ENCODE measurements at regions not wholly inside any gene's neighbourhood (a gene's known extent, or its start where the extent isn't known, plus 50 kb on each side); places are given as distances from the start of the nearest gene placed in this dataset.

- DNase-seq (ENCODE audit: low read depth in 2 of 2): no peak
Measured at GRCh38 chr1:221849110-221849509, 107.2 kb upstream of the DUSP10 start.

GRCh38 chr1:221847676-221848075, 105.8 kb upstream of the DUSP10 start:
- DNase-seq (ENCODE audit: low read depth in 2 of 2): no peak

- DNase-seq (ENCODE audit: low read depth in 2 of 2): peak in 1 of 2 experiments; percentile 35
Measured at GRCh38 chr1:221845650-221846371, 103.9 kb upstream of the DUSP10 start.

GRCh38 chr1:221841983-221842335, 100.1 kb upstream of the DUSP10 start:
- DNase-seq (ENCODE audit: low read depth in 2 of 2): no peak

- DNase-seq (ENCODE audit: low read depth in 2 of 2): peak in 1 of 2 experiments; percentile 42
Measured at GRCh38 chr1:221841251-221841982, 99.5 kb upstream of the DUSP10 start.

- no peak for DNase-seq (ENCODE audit: low read depth in 2 of 2)
Measured at GRCh38 chr1:221840511-221841243, 98.8 kb upstream of the DUSP10 start.

GRCh38 chr1:221839782-221840395, 98.0 kb upstream of the DUSP10 start:
- DNase-seq (ENCODE audit: low read depth in 2 of 2): no peak

- no peak for DNase-seq (ENCODE audit: low read depth in 2 of 2)
Measured at GRCh38 chr1:221839321-221839720, 97.4 kb upstream of the DUSP10 start.

GRCh38 chr1:221837896-221838295, 96.0 kb upstream of the DUSP10 start:
- DNase-seq (ENCODE audit: low read depth in 2 of 2): no peak

- DNase-seq (ENCODE audit: low read depth in 2 of 2): no peak
Measured at GRCh38 chr1:221834698-221835513, 93.0 kb upstream of the DUSP10 start.

GRCh38 chr1:221832617-221833016, 90.7 kb upstream of the DUSP10 start:
- no peak for DNase-seq (ENCODE audit: low read depth in 2 of 2)

- no peak for DNase-seq (ENCODE audit: low read depth in 2 of 2)
Measured at GRCh38 chr1:221832151-221832550, 90.3 kb upstream of the DUSP10 start.

GRCh38 chr1:221829327-221830015, 87.6 kb upstream of the DUSP10 start:
- DNase-seq (ENCODE audit: low read depth in 2 of 2): peak; percentile 79 to 83

- no peak for DNase-seq (ENCODE audit: low read depth in 2 of 2)
Measured at GRCh38 chr1:221827307-221827642, 85.4 kb upstream of the DUSP10 start.

GRCh38 chr1:221824909-221825308, 83.0 kb upstream of the DUSP10 start:
- DNase-seq (ENCODE audit: low read depth in 2 of 2): no peak

GRCh38 chr1:221824025-221824424, 82.1 kb upstream of the DUSP10 start:
- no peak for DNase-seq (ENCODE audit: low read depth in 2 of 2)

- DNase-seq (ENCODE audit: low read depth in 2 of 2): no peak
Measured at GRCh38 chr1:221823561-221823960, 81.7 kb upstream of the DUSP10 start.

- DNase-seq (ENCODE audit: low read depth in 2 of 2): no peak
Measured at GRCh38 chr1:221823149-221823548, 81.3 kb upstream of the DUSP10 start.

- DNase-seq (ENCODE audit: low read depth in 2 of 2): no peak
Measured at GRCh38 chr1:221822591-221822990, 80.7 kb upstream of the DUSP10 start.

- peak; percentile 86 to 87 for DNase-seq (ENCODE audit: low read depth in 2 of 2)
Measured at GRCh38 chr1:221816899-221817298, 75.0 kb upstream of the DUSP10 start.

- no peak for DNase-seq (ENCODE audit: low read depth in 2 of 2)
Measured at GRCh38 chr1:221815660-221816059, 73.8 kb upstream of the DUSP10 start.

All from fibroblast of skin of left quadriceps (primary cell).